K562 (cell line): ENCODE measurements at regions not wholly inside any gene's neighbourhood (a gene's known extent, or its start where the extent isn't known, plus 50 kb on each side); places are given as distances from the start of the nearest gene placed in this dataset.
A peak's percentile ranks its signal among the peaks of the same experiment; 100 is the strongest.

ENCODE experiments used
- ATF7 ChIP-seq: fragments of 450-650 bp; IDR thresholded peaks from 2 replicates; pipeline ENCODE4 v1.7.1; 2014; ENCODE audit warnings: mild to moderate bottlenecking, moderate library complexity
- CSDE1 ChIP-seq, 2 experiments: fragments of 450-650 bp; IDR thresholded peaks; 2 replicates each; pipeline ENCODE4 v1.6.1; 2016; ENCODE audit warnings: mild to moderate bottlenecking in 1 of 2
- IFI16 ChIP-seq: fragments of 250-450 bp; sonication (Bioruptor Pico); IDR thresholded peaks from 2 replicates; pipeline ENCODE4 v2.1.2; 2022; ENCODE audit warnings: mild to moderate bottlenecking, inconsistent platforms
- LEF1 ChIP-seq: fragments of 450-650 bp; IDR thresholded peaks from 2 replicates; pipeline ENCODE4 v1.6.1; 2016; ENCODE audit warnings: mild to moderate bottlenecking
- MYBL2 ChIP-seq, 2 experiments: fragments of 450-650 bp in 1 of 2; sonication (generic) in 1 of 2; formaldehyde crosslinking in 1 of 2; IDR thresholded peaks; 2 replicates each; pipeline versions ENCODE4 v1.6.1 to v1.8.1; 2017 to 2022; ENCODE audit warnings: borderline replicate concordance in 1 of 2, inconsistent platforms in 1 of 2, low read depth in 1 of 2, mild to moderate bottlenecking in 1 of 2, missing genetic modification reagents in 1 of 2, moderate library complexity in 1 of 2
- POLR3A ChIP-seq: IDR thresholded peaks from 2 replicates; pipeline ENCODE4 v1.6.1; 2011; ENCODE audit warnings: borderline replicate concordance, mild to moderate bottlenecking, moderate library complexity; ENCODE audit not compliant: insufficient read length, insufficient read depth; ENCODE audit errors: extremely low read depth
- STAT5A ChIP-seq: IDR thresholded peaks from 2 replicates; pipeline ENCODE4 v1.6.1; 2012; ENCODE audit warnings: low read length, inconsistent platforms, borderline replicate concordance
- TEAD1 ChIP-seq, 2 experiments: fragments of 450-650 bp in 1 of 2; sonication (generic) in 1 of 2; formaldehyde crosslinking; IDR thresholded peaks; 2 replicates each; pipeline versions ENCODE4 v1.4.0 to v1.8.0; 2020 to 2022; ENCODE audit warnings: mild to moderate bottlenecking in 2 of 2, missing genetic modification reagents in 1 of 2
- ZNF717 ChIP-seq: fragments of 250-450 bp; sonication (Bioruptor Pico); IDR thresholded peaks from 2 replicates; pipeline ENCODE4 v1.5.0; 2021
- TF ChIP-seq, protein P1 (sequence below): fragments of 450-650 bp; IDR thresholded peaks from 2 replicates; pipeline ENCODE4 v1.6.1; 2016; ENCODE audit warnings: low read depth
- TF ChIP-seq, protein P2 (sequence below): sonication (generic); formaldehyde crosslinking; IDR thresholded peaks from 2 replicates; pipeline ENCODE4 v1.8.0; 2022; ENCODE audit warnings: mild to moderate bottlenecking, missing genetic modification reagents, borderline replicate concordance
- TF ChIP-seq, protein P3 (sequence below): fragments of 250-450 bp; sonication (Bioruptor Pico); IDR thresholded peaks from 2 replicates; pipeline ENCODE4 v1.8.0; 2021; ENCODE audit warnings: borderline replicate concordance, mild to moderate bottlenecking, moderate library complexity; ENCODE audit not compliant: poor library complexity, severe bottlenecking
- TF ChIP-seq, protein P4 (sequence below), 3 experiments: IDR thresholded peaks in 2 of 3; conservative IDR thresholded peaks in 1 of 3; 2 replicates each; pipeline ENCODE4 v1.5.1; 2011 to 2012; ENCODE audit warnings: low read length in 3 of 3, mild to moderate bottlenecking in 3 of 3, control low read depth in 2 of 3, improper control_type of control experiment in 1 of 3, inconsistent platforms in 1 of 3, low read depth in 1 of 3, mixed read lengths in 1 of 3, moderate library complexity in 1 of 3; ENCODE audit not compliant: insufficient read depth in 2 of 3

DNA sequence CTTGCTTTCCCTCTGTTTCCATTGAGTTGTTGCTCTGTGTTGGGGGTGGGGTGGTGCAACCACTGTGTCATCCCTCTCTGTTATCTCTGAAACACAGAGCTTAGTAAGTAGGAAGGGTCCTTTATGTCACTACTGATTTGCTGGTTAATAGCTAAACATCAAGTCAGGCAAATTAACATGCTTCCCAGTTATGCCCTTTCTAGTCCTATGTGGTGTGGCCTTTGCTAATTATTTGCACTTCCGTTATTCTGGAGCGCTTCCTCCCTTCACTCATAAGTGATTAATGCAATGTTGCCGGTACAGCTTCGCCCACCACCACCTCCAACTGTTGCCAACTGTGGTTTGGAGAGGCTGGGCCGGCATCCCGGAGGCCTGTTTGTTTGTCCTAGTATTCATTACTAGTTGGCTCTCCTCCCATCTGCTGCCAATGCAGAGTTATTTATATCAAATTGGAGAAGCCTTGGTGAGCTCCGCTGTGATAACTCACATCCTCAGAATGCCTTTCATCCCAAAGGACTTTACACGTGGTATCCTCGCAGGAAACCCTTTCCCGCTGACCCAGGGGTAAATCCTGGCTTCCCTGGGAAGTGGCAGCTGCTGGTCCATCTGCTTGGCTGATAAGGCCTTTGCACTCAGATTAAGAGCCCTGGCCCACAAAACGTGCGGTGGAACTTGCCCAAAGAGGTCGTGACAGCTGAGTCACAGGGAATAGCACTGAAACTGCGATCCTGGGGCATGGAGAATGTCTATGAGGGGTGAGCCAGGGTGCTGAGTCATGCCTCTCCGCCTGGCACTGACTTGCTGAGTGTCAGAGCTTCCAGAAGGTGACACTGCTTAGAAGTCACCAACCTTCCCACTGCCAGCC lies 72.0 kb upstream of the ZCCHC2 start (continued):
- TF ChIP-seq, protein P1, sequence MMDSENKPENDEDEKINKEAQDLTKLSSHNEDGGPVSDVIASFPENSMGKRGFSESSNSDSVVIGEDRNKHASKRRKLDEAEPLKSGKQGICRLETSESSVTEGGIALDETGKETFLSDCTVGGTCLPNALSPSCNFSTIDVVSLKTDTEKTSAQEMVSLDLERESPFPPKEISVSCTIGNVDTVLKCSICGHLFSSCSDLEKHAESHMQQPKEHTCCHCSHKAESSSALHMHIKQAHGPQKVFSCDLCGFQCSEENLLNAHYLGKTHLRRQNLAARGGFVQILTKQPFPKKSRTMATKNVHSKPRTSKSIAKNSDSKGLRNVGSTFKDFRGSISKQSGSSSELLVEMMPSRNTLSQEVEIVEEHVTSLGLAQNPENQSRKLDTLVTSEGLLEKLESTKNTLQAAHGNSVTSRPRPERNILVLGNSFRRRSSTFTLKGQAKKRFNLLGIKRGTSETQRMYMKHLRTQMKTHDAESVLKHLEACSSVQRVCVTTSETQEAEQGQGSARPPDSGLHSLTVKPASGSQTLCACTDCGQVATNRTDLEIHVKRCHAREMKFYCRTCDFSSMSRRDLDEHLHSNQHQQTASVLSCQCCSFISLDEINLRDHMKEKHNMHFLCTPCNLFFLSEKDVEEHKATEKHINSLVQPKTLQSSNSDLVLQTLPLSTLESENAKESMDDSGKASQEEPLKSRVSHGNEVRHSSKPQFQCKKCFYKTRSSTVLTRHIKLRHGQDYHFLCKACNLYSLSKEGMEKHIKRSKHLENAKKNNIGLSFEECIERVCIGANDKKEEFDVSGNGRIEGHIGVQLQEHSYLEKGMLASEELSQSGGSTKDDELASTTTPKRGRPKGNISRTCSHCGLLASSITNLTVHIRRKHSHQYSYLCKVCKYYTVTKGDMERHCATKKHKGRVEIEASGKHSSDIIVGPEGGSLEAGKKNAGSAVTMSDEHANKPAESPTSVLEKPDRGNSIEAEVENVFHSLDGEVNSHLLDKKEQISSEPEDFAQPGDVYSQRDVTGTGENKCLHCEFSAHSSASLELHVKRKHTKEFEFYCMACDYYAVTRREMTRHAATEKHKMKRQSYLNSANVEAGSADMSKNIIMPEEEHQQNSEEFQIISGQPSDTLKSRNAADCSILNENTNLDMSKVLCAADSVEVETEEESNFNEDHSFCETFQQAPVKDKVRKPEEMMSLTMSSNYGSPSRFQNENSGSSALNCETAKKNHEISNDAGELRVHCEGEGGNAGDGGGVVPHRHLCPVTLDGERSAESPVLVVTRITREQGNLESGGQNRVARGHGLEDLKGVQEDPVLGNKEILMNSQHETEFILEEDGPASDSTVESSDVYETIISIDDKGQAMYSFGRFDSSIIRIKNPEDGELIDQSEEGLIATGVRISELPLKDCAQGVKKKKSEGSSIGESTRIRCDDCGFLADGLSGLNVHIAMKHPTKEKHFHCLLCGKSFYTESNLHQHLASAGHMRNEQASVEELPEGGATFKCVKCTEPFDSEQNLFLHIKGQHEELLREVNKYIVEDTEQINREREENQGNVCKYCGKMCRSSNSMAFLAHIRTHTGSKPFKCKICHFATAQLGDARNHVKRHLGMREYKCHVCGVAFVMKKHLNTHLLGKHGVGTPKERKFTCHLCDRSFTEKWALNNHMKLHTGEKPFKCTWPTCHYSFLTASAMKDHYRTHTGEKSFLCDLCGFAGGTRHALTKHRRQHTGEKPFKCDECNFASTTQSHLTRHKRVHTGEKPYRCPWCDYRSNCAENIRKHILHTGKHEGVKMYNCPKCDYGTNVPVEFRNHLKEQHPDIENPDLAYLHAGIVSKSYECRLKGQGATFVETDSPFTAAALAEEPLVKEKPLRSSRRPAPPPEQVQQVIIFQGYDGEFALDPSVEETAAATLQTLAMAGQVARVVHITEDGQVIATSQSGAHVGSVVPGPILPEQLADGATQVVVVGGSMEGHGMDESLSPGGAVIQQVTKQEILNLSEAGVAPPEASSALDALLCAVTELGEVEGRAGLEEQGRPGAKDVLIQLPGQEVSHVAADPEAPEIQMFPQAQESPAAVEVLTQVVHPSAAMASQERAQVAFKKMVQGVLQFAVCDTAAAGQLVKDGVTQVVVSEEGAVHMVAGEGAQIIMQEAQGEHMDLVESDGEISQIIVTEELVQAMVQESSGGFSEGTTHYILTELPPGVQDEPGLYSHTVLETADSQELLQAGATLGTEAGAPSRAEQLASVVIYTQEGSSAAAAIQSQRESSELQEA: no peak
- TF ChIP-seq, protein P2, sequence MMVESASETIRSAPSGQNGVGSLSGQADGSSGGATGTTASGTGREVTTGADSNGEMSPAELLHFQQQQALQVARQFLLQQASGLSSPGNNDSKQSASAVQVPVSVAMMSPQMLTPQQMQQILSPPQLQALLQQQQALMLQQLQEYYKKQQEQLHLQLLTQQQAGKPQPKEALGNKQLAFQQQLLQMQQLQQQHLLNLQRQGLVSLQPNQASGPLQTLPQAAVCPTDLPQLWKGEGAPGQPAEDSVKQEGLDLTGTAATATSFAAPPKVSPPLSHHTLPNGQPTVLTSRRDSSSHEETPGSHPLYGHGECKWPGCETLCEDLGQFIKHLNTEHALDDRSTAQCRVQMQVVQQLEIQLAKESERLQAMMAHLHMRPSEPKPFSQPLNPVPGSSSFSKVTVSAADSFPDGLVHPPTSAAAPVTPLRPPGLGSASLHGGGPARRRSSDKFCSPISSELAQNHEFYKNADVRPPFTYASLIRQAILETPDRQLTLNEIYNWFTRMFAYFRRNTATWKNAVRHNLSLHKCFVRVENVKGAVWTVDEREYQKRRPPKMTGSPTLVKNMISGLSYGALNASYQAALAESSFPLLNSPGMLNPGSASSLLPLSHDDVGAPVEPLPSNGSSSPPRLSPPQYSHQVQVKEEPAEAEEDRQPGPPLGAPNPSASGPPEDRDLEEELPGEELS (CRISPR knock-in tag): no peak
- TF ChIP-seq, protein P3, sequence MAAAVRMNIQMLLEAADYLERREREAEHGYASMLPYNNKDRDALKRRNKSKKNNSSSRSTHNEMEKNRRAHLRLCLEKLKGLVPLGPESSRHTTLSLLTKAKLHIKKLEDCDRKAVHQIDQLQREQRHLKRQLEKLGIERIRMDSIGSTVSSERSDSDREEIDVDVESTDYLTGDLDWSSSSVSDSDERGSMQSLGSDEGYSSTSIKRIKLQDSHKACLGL (CRISPR knock-in tag): no peak
- TF ChIP-seq MYBL2 (IDR thresholded peaks at IDR 0.05; ENCODE audit: low read depth): no peak
- TF ChIP-seq MYBL2 (CRISPR knock-in tag; IDR thresholded peaks at IDR 0.05; ENCODE audit: borderline replicate concordance): no peak
- TF ChIP-seq TEAD1 (CRISPR knock-in tag; IDR thresholded peaks at IDR 0.05): no peak
- TF ChIP-seq IFI16 (CRISPR knock-in tag): no peak
- TF ChIP-seq CSDE1 (IDR thresholded peaks at IDR 0.05): no peak
- TF ChIP-seq LEF1: peak; percentile 89
- no peak for TF ChIP-seq POLR3A
- TF ChIP-seq STAT5A: peak; percentile 63
- TF ChIP-seq, protein P4, sequence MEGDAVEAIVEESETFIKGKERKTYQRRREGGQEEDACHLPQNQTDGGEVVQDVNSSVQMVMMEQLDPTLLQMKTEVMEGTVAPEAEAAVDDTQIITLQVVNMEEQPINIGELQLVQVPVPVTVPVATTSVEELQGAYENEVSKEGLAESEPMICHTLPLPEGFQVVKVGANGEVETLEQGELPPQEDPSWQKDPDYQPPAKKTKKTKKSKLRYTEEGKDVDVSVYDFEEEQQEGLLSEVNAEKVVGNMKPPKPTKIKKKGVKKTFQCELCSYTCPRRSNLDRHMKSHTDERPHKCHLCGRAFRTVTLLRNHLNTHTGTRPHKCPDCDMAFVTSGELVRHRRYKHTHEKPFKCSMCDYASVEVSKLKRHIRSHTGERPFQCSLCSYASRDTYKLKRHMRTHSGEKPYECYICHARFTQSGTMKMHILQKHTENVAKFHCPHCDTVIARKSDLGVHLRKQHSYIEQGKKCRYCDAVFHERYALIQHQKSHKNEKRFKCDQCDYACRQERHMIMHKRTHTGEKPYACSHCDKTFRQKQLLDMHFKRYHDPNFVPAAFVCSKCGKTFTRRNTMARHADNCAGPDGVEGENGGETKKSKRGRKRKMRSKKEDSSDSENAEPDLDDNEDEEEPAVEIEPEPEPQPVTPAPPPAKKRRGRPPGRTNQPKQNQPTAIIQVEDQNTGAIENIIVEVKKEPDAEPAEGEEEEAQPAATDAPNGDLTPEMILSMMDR (IDR thresholded peaks at IDR 0.05 in 2 of 3, conservative IDR thresholded peaks at IDR 0.05 in 1 of 3; ENCODE audit: insufficient read depth in 2 of 3, low read depth in 1 of 3, low read length in 3 of 3): no peak
- no peak for TF ChIP-seq ZNF717 (CRISPR knock-in tag)
- no peak for TF ChIP-seq ATF7
